ENCODE measurements at regions not wholly inside any gene's neighbourhood (a gene's known extent, or its start where the extent isn't known, plus 50 kb on each side); places are given as distances from the start of the nearest gene placed in this dataset. TPM values are rescaled to one million over a fixed set of nuclear protein-coding genes. Genes with fewer than 3 reads are reported as not detected.

- no peak overlapping the region for H3K27ac ChIP-seq (ENCODE audit: insufficient read depth, low read length)
- H3K23ac ChIP-seq (ENCODE audit: low read depth, low read length) = no peak overlapping the region
- H4K91ac ChIP-seq (ENCODE audit: insufficient read depth, low read depth, low read length) = no peak overlapping the region
- TF ChIP-seq SMC3 (IDR thresholded peaks at IDR 0.05; ENCODE audit: low read depth, low read length) (no peak), MAFK (IDR thresholded peaks at IDR 0.05; ENCODE audit: low read depth, low read length) (no peak), NFE2L2 (IDR thresholded peaks at IDR 0.05; ENCODE audit: low read depth, low read length) (peak; percentile 63), POLR2A (IDR thresholded peaks at IDR 0.05; ENCODE audit: low read depth, low read length) (no peak), RCOR1 (IDR thresholded peaks at IDR 0.05; ENCODE audit: insufficient replicate concordance, low read length) (no peak), RFX5 (IDR thresholded peaks at IDR 0.05; ENCODE audit: low read depth, low read length) (no peak)
- dilution Hi-C loops (cut with HindIII; ENCODE audit: low sequenced_read_pairs, unreplicated experiment) = no loop called here
- DNase-seq = peak; percentile 54
- peaks cover 10% of the 10 kb centered on the region for H3K36me3 ChIP-seq (ENCODE audit: control insufficient read depth, insufficient read depth, low read length)
- H3K9me3 ChIP-seq (ENCODE audit: control insufficient read depth, insufficient read depth, low read length) = no peaks in the 10 kb centered on the region
- ATAC-seq (ENCODE audit: low read depth) = peak; percentile 17; the same call in 1 of the 2 replicates
- no peak overlapping the region for H3K56ac ChIP-seq (ENCODE audit: extremely low read depth, insufficient read depth, low read length)
- intact Hi-C loops (cut with micrococcal nuclease) = no loop called here
- 67% methylated on average over 5 of the region's 13 CpGs; no CpG with 5 or more reads in 1 of the 2 experiments for WGBS, 2 experiments (ENCODE audit: extremely low coverage in 2 of 2, insufficient read length in 1 of 2)
- H3K79me1 ChIP-seq (ENCODE audit: low read depth in 1 of 2, low read length in 2 of 2) = no peaks in the 10 kb centered on the region
- no peak overlapping the region for H3K9ac ChIP-seq (ENCODE audit: low read depth, low read length)
- no peak overlapping the region for H3K4ac ChIP-seq (ENCODE audit: low read depth, low read length)
- peaks cover 2% of the 10 kb centered on the region; the same call in 1 of the 2 replicates for H3K4me1 ChIP-seq (ENCODE audit: control insufficient read depth, insufficient read depth, low read length)
- H4K5ac ChIP-seq (ENCODE audit: low read depth, low read length) = no peak overlapping the region
- no peaks in the 10 kb centered on the region for H3K9me1 ChIP-seq (ENCODE audit: insufficient read depth, low read length)
- no peak overlapping the region for H3K18ac ChIP-seq (ENCODE audit: low read depth, low read length)
- H2AFZ ChIP-seq (replicated peaks; ENCODE audit: low read length, poor library complexity) = no peak overlapping the region
- POLR2A ChIA-PET (ENCODE audit: unreplicated experiment) = interaction anchor here (0.6 kb wide), 1 partner anchor 39 kb away, joined by 4 read pairs; no protein-coding TSS in a partner anchor
- H3K27me3 ChIP-seq (ENCODE audit: control insufficient read depth, insufficient read depth, low read length) = no peaks in the 10 kb centered on the region
- H2BK20ac ChIP-seq (ENCODE audit: low read depth, low read length) = no peak overlapping the region
- no peak overlapping the region for H3K14ac ChIP-seq (replicated peaks; ENCODE audit: low read depth, low read length)
- H2AK5ac ChIP-seq (ENCODE audit: low read depth, low read length) = no peak overlapping the region
- no peak overlapping the region for H2AK9ac ChIP-seq (replicated peaks; ENCODE audit: low read depth, low read length, poor library complexity)
- H2BK5ac ChIP-seq (ENCODE audit: low read depth, low read length, poor library complexity, severe bottlenecking) = no peak overlapping the region
- H3K4me3 ChIP-seq (ENCODE audit: insufficient read depth, low read depth, low read length) = no peak overlapping the region
- no peak overlapping the region for H2BK120ac ChIP-seq (ENCODE audit: low read depth, low read length)
- H3K4me2 ChIP-seq (ENCODE audit: low read depth, low read length) = no peak overlapping the region
- no TSS peak for BruUV-seq (replicated peaks)
- in situ Hi-C loops (cut with MboI; ENCODE audit: low sequenced_read_pairs) = no loop called here
- H4K20me1 ChIP-seq (ENCODE audit: insufficient read depth, low read length) = no peaks in the 10 kb centered on the region
- H2BK15ac ChIP-seq (ENCODE audit: low read depth, low read length) = no peak overlapping the region
- no peak overlapping the region for H4K8ac ChIP-seq (ENCODE audit: low read depth in 2 of 2, low read length in 2 of 2)
- CTCF ChIA-PET = no interaction called here
Measured at GRCh38 chr22:25514436-25515180, 49.9 kb upstream of the GRK3 start.

Small RNA genes in the stretch of these regions (microRNA-seq; reads per million reads assigned to microRNA genes)
- gene IGLL3P (ENCODE audit: insufficient read depth, insufficient read length) = not detected
- 0 to 0.73 reads per million in 2 experiments for gene MIR6817 (ENCODE audit: insufficient read depth in 1 of 2, insufficient read length in 1 of 2, unreplicated experiment in 1 of 2)

Small RNA genes in the stretch of these regions (small RNA-seq; reads per million reads assigned to genes)
- 0 reads per million in 5 experiments for gene IGLL3P
- 0 reads per million in 5 experiments for gene MIR6817

All from IMR-90 (cell line).